ENCODE measurements at regions not wholly inside any gene's neighbourhood (a gene's known extent, or its start where the extent isn't known, plus 50 kb on each side); places are given as distances from the start of the nearest gene placed in this dataset.

- no peaks in the 10 kb centered on the region for H3K27me3 ChIP-seq
- intact Hi-C loops (cut with DNase I; ENCODE audit: low total_unique reads) (no loop called here), in situ Hi-C loops (cut with MboI; ENCODE audit: low pct_ligation_motif_present in 1 of 4, low pct_unique_long_range_greater_than_20kb in 1 of 4, low sequenced_read_pairs in 3 of 4) (no loop called here)
- H3K9me3 ChIP-seq = no peaks in the 10 kb centered on the region
- WGBS, 2 donors (ENCODE audit: low coverage in 1 of 2) = 52 to 59% methylated on average over 4 of the region's 4 CpGs
- no peak for DNase-seq
- no peak for TF ChIP-seq EP300 (IDR thresholded peaks at IDR 0.05; ENCODE audit: low read depth)
- TF ChIP-seq POLR2AphosphoS5 (IDR thresholded peaks at IDR 0.05) = no peak
- TF ChIP-seq CTCF (IDR thresholded peaks at IDR 0.05) = no peak
- TF ChIP-seq POLR2A (IDR thresholded peaks at IDR 0.05) = no peak
- H3K4me3 ChIP-seq = no peak overlapping the region
- no peaks in the 10 kb centered on the region for H3K36me3 ChIP-seq
- peaks cover 0 to 2% (median 0%) of the 10 kb centered on the region in 4 donors for H3K4me1 ChIP-seq
- H3K27ac ChIP-seq = no peak overlapping the region
Measured at GRCh38 chr21:20163167-20163566, 835.0 kb upstream of the NCAM2 start.

GRCh38 chr21:20167059-20167458 is 831.1 kb upstream of the NCAM2 start:
- TF ChIP-seq EP300 (IDR thresholded peaks at IDR 0.05; ENCODE audit: low read depth) = no peak
- TF ChIP-seq POLR2AphosphoS5 (IDR thresholded peaks at IDR 0.05) = no peak
- no peak for TF ChIP-seq CTCF (IDR thresholded peaks at IDR 0.05)
- no peak for TF ChIP-seq POLR2A (IDR thresholded peaks at IDR 0.05)
- in situ Hi-C loops (cut with MboI; ENCODE audit: low pct_ligation_motif_present in 1 of 4, low pct_unique_long_range_greater_than_20kb in 1 of 4, low sequenced_read_pairs in 3 of 4) (no loop called here), intact Hi-C loops (cut with DNase I; ENCODE audit: low total_unique reads) (no loop called here)
- Histone ChIP-seq H3K9me3 (no peaks in the 10 kb centered on the region), H3K36me3 (no peaks in the 10 kb centered on the region), H3K4me1 (peaks cover 0 to 2% (median 0%) of the 10 kb centered on the region in 4 donors), H3K27ac (no peak overlapping the region), H3K4me3 (no peak overlapping the region), H3K27me3 (no peaks in the 10 kb centered on the region)
- WGBS, 2 donors (ENCODE audit: low coverage in 1 of 2) = 94 to 100% methylated on average over 1 of the region's 1 CpG
- no peak for DNase-seq

GRCh38 chr21:20169812-20170576 is 828.2 kb upstream of the NCAM2 start:
- H3K27ac ChIP-seq = no peak overlapping the region
- TF ChIP-seq POLR2AphosphoS5 (IDR thresholded peaks at IDR 0.05) = no peak
- no peak for TF ChIP-seq EP300 (IDR thresholded peaks at IDR 0.05; ENCODE audit: low read depth)
- no peak for TF ChIP-seq POLR2A (IDR thresholded peaks at IDR 0.05)
- no peak for TF ChIP-seq CTCF (IDR thresholded peaks at IDR 0.05)
- H3K9me3 ChIP-seq = no peaks in the 10 kb centered on the region
- H3K4me3 ChIP-seq = no peak overlapping the region
- WGBS, 2 donors (ENCODE audit: low coverage in 1 of 2) = 62 to 71% methylated on average over 3 of the region's 3 CpGs
- H3K36me3 ChIP-seq = no peaks in the 10 kb centered on the region
- DNase-seq = no peak
- intact Hi-C loops (cut with DNase I; ENCODE audit: low total_unique reads) = no loop called here
- in situ Hi-C loops (cut with MboI; ENCODE audit: low pct_ligation_motif_present in 1 of 4, low pct_unique_long_range_greater_than_20kb in 1 of 4, low sequenced_read_pairs in 3 of 4) = no loop called here
- H3K4me1 ChIP-seq = peaks cover 0 to 2% (median 0%) of the 10 kb centered on the region in 4 donors
- no peaks in the 10 kb centered on the region for H3K27me3 ChIP-seq

GRCh38 chr21:20186186-20186585 is 812.0 kb upstream of the NCAM2 start:
- H3K27ac ChIP-seq = no peak overlapping the region
- intact Hi-C loops (cut with DNase I; ENCODE audit: low total_unique reads) = no loop called here
- no peaks in the 10 kb centered on the region for H3K4me1 ChIP-seq
- DNase-seq = no peak
- no peaks in the 10 kb centered on the region for H3K36me3 ChIP-seq
- H3K27me3 ChIP-seq = no peaks in the 10 kb centered on the region
- in situ Hi-C loops (cut with MboI; ENCODE audit: low pct_ligation_motif_present in 1 of 4, low pct_unique_long_range_greater_than_20kb in 1 of 4, low sequenced_read_pairs in 3 of 4) = no loop called here
- 41 to 50% methylated on average over 3 of the region's 3 CpGs for WGBS, 2 donors (ENCODE audit: low coverage in 1 of 2)
- no peak overlapping the region for H3K4me3 ChIP-seq
- TF ChIP-seq POLR2AphosphoS5 (IDR thresholded peaks at IDR 0.05) = no peak
- TF ChIP-seq CTCF (IDR thresholded peaks at IDR 0.05) = no peak
- no peak for TF ChIP-seq EP300 (IDR thresholded peaks at IDR 0.05; ENCODE audit: low read depth)
- TF ChIP-seq POLR2A (IDR thresholded peaks at IDR 0.05) = no peak
- peaks cover 5 to 6% of the 10 kb centered on the region in 2 donors for H3K9me3 ChIP-seq
